WTC11 (cell line): ENCODE measurements at regions not wholly inside any gene's neighbourhood (a gene's known extent, or its start where the extent isn't known, plus 50 kb on each side); places are given as distances from the start of the nearest gene placed in this dataset.

ENCODE experiments used
- ATAC-seq: fragments of 200-7000 bp; cut with Tn5 transposase; 2 replicates; pipeline ENCODE4 v1.10.0; 2021; ENCODE audit warnings: mild to moderate bottlenecking, moderate library complexity
- CTCF ChIA-PET: fragments of 300-600 bp; sonication (Branson Sonifier 250); formaldehyde crosslinking; loops from one replicate; lab custom pipeline; 2021; ENCODE audit warnings: antibody characterized with exemption; lab: Charles Lee
- POLR2A ChIA-PET: fragments of 350-600 bp; sonication (Branson Sonifier 250); formaldehyde crosslinking; loops from one replicate; lab custom pipeline; 2021; ENCODE audit warnings: antibody characterized with exemption; lab: Charles Lee
- DNase-seq: peaks from one replicate; pipeline ENCODE4 v3.0.0; 2021; ENCODE audit warnings: low spot score
- H3K27ac Mint-ChIP-seq: 2 replicates; pipeline ENCODE4 v1.8.0; 2021; ENCODE audit warnings: mixed read lengths
- H3K27me3 Mint-ChIP-seq: 2 replicates; pipeline ENCODE4 v1.8.0; 2021; ENCODE audit warnings: low read depth, mild to moderate bottlenecking, moderate library complexity, mixed read lengths
- H3K36me3 Mint-ChIP-seq: 2 replicates; pipeline ENCODE4 v1.8.0; 2021; ENCODE audit warnings: mixed read lengths
- H3K4me1 Mint-ChIP-seq: 2 replicates; pipeline ENCODE4 v1.8.0; 2022; ENCODE audit warnings: mixed read lengths
- H3K4me3 Mint-ChIP-seq: 2 replicates; pipeline ENCODE4 v1.8.0; 2021; ENCODE audit warnings: mild to moderate bottlenecking, moderate library complexity, mixed read lengths
- H3K9me3 Mint-ChIP-seq: 2 replicates; pipeline ENCODE4 v1.8.0; 2021; ENCODE audit warnings: mixed read lengths
- AR ChIP-seq: fragments of 250-450 bp; sonication (Bioruptor Pico); IDR thresholded peaks from 2 replicates; pipeline ENCODE4 v1.9.0; 2021; ENCODE audit warnings: mild to moderate bottlenecking
- ARID4B ChIP-seq: sonication (generic); formaldehyde crosslinking; IDR thresholded peaks from 2 replicates; pipeline ENCODE4 v1.8.0; 2023; ENCODE audit warnings: missing genetic modification reagents, mild to moderate bottlenecking, borderline replicate concordance
- ATF3 ChIP-seq: sonication (generic); formaldehyde crosslinking; conservative IDR thresholded peaks from 2 replicates; pipeline ENCODE4 v1.8.1; 2022; ENCODE audit warnings: mild to moderate bottlenecking, missing genetic modification reagents
- CBFB ChIP-seq: sonication (generic); formaldehyde crosslinking; IDR thresholded peaks from 2 replicates; pipeline ENCODE4 v1.8.1; 2022; ENCODE audit warnings: mild to moderate bottlenecking, low read depth, missing genetic modification reagents
- E2F1 ChIP-seq: sonication (generic); formaldehyde crosslinking; IDR thresholded peaks from 2 replicates; pipeline ENCODE4 v1.8.0; 2022; ENCODE audit warnings: mild to moderate bottlenecking, missing genetic modification reagents
- ERG ChIP-seq: fragments of 250-450 bp; sonication (Bioruptor Pico); IDR thresholded peaks from 2 replicates; pipeline ENCODE4 v1.8.0; 2021; ENCODE audit warnings: mild to moderate bottlenecking
- FOXP1 ChIP-seq: sonication (generic); formaldehyde crosslinking; IDR thresholded peaks from 2 replicates; pipeline ENCODE4 v1.8.0; 2022; ENCODE audit warnings: missing genetic modification reagents, mild to moderate bottlenecking, moderate library complexity, borderline replicate concordance
- MXD4 ChIP-seq: fragments of 250-450 bp; sonication (Bioruptor Pico); IDR thresholded peaks from 2 replicates; pipeline ENCODE4 v1.8.0; 2021; ENCODE audit warnings: mild to moderate bottlenecking, moderate library complexity, borderline replicate concordance
- NFYB ChIP-seq: sonication (generic); formaldehyde crosslinking; conservative IDR thresholded peaks from 2 replicates; pipeline ENCODE4 v1.8.0; 2022; ENCODE audit warnings: low read depth, missing genetic modification reagents
- NR2C2 ChIP-seq: sonication (generic); formaldehyde crosslinking; IDR thresholded peaks from 2 replicates; pipeline ENCODE4 v1.8.0; 2022; ENCODE audit warnings: mild to moderate bottlenecking, missing genetic modification reagents
- PREB ChIP-seq: sonication (generic); formaldehyde crosslinking; IDR thresholded peaks from 2 replicates; pipeline ENCODE4 v1.8.1; 2022; ENCODE audit warnings: mild to moderate bottlenecking, missing genetic modification reagents, moderate library complexity, borderline replicate concordance
- PRRX2 ChIP-seq: fragments of 250-450 bp; sonication (Bioruptor Pico); IDR thresholded peaks from 2 replicates; pipeline ENCODE4 v1.8.0; 2021; ENCODE audit warnings: mild to moderate bottlenecking
- RELA ChIP-seq: sonication (generic); formaldehyde crosslinking; IDR thresholded peaks from 2 replicates; pipeline ENCODE4 v1.8.1; 2022; ENCODE audit warnings: missing genetic modification reagents, mild to moderate bottlenecking, borderline replicate concordance
- SMAD4 ChIP-seq: sonication (generic); formaldehyde crosslinking; IDR thresholded peaks from 2 replicates; pipeline ENCODE4 v1.8.0; 2022; ENCODE audit warnings: mild to moderate bottlenecking, missing genetic modification reagents
- ZNF219 ChIP-seq: sonication (generic); formaldehyde crosslinking; IDR thresholded peaks from 2 replicates; pipeline ENCODE4 v1.8.0; 2023; ENCODE audit warnings: missing genetic modification reagents, mild to moderate bottlenecking, borderline replicate concordance
- ZNF263 ChIP-seq: sonication (generic); formaldehyde crosslinking; IDR thresholded peaks from 2 replicates; pipeline ENCODE4 v1.8.1; 2022; ENCODE audit warnings: low read depth, mild to moderate bottlenecking, moderate library complexity, missing genetic modification reagents
- ZNF396 ChIP-seq: fragments of 250-450 bp; sonication (Bioruptor Pico); IDR thresholded peaks from 2 replicates; pipeline ENCODE4 v1.8.0; 2021; ENCODE audit warnings: mild to moderate bottlenecking, moderate library complexity, borderline replicate concordance

- TF ChIP-seq ARID4B (CRISPR knock-in tag), result no peak
Observed at GRCh38 chr2:57181315-57182038, 865.1 kb upstream of the VRK2 start (continued).

- H3K4me3 Mint-ChIP-seq, result no peak overlapping the region
- TF ChIP-seq NR2C2 (CRISPR knock-in tag) (no peak), ZNF396 (CRISPR knock-in tag) (no peak), SMAD4 (CRISPR knock-in tag) (no peak), ZNF263 (CRISPR knock-in tag) (no peak), NFYB (CRISPR knock-in tag) (no peak), E2F1 (CRISPR knock-in tag) (no peak), PREB (no peak), ERG (CRISPR knock-in tag) (no peak), FOXP1 (CRISPR knock-in tag) (no peak)
- no peak for DNase-seq
- no peak for ATAC-seq
- ChIA-PET POLR2A (no interaction called here), CTCF (no interaction called here)
- no peaks in the 10 kb centered on the region for H3K36me3 Mint-ChIP-seq
- no peaks in the 10 kb centered on the region for H3K27me3 Mint-ChIP-seq
- no peak overlapping the region for H3K27ac Mint-ChIP-seq
- peaks cover 4% of the 10 kb centered on the region; the same call in 1 of the 2 replicates for H3K9me3 Mint-ChIP-seq
- H3K4me1 Mint-ChIP-seq, result peaks cover 32% of the 10 kb centered on the region
Observed at GRCh38 chr2:57182916-57183315, 863.7 kb upstream of the VRK2 start.

GRCh38 chr2:57185568-57185967 lies 861.0 kb upstream of the VRK2 start:
- CTCF ChIA-PET, result no interaction called here
- peaks cover 4% of the 10 kb centered on the region; the same call in 1 of the 2 replicates for H3K9me3 Mint-ChIP-seq
- H3K4me3 Mint-ChIP-seq, result peak overlapping the region; percentile 39
- peaks cover 28% of the 10 kb centered on the region for H3K4me1 Mint-ChIP-seq
- DNase-seq (no peak), ATAC-seq (peak; percentile 74)
- H3K27ac Mint-ChIP-seq, result peak overlapping the region; percentile 91
- POLR2A ChIA-PET, result no interaction called here
- no peak for TF ChIP-seq PRRX2 (CRISPR knock-in tag)
- no peak for TF ChIP-seq ZNF219
- no peak for TF ChIP-seq RELA
- no peak for TF ChIP-seq ATF3 (CRISPR knock-in tag)
- TF ChIP-seq CBFB (CRISPR knock-in tag), result no peak
- no peak for TF ChIP-seq MXD4 (CRISPR knock-in tag)
- TF ChIP-seq AR (CRISPR knock-in tag), result no peak
- H3K36me3 Mint-ChIP-seq, result no peaks in the 10 kb centered on the region
- H3K27me3 Mint-ChIP-seq, result no peaks in the 10 kb centered on the region
